Heart right ventricle (tissue), 16 donors: ENCODE measurements at regions not wholly inside any gene's neighbourhood (a gene's known extent, or its start where the extent isn't known, plus 50 kb on each side); places are given as distances from the start of the nearest gene placed in this dataset.
A peak's percentile ranks its signal among the peaks of the same experiment; 100 is the strongest.

Experiments
- ATAC-seq, 8 donors: fragments of 200-7000 bp; cut with Tn5 transposase; one replicate each; pipeline ENCODE4 v1.9.1; 2020; ENCODE audit warnings: mild to moderate bottlenecking in 8 of 8, moderate library complexity in 8 of 8, moderate number of reproducible peaks in 1 of 8
- DNase-seq, 2 donors: peaks; one replicate each; pipeline ENCODE4 v3.0.0-alpha.2; 2020
- H3K27ac ChIP-seq, 10 donors: fragments of 200-600 bp; sonication (generic) in 2 of 10; one replicate each; pipeline versions ENCODE4 v1.5.0 to v1.8.0; 2020 to 2022; ENCODE audit warnings: mild to moderate bottlenecking in 3 of 10
- H3K27me3 ChIP-seq, 7 donors: fragments of 200-600 bp; one replicate each; pipeline ENCODE4 v1.8.0; 2021 to 2022; ENCODE audit warnings: mild to moderate bottlenecking in 2 of 7
- H3K36me3 ChIP-seq, 9 donors: fragments of 200-600 bp; sonication (generic) in 1 of 9; one replicate each; pipeline versions ENCODE4 v1.5.0 to v1.8.0; 2020 to 2022; ENCODE audit warnings: mild to moderate bottlenecking in 2 of 9
- H3K4me1 ChIP-seq, 9 donors: fragments of 200-600 bp; sonication (generic) in 1 of 9; one replicate each; pipeline versions ENCODE4 v1.5.0 to v1.8.0; 2020 to 2022; ENCODE audit warnings: mild to moderate bottlenecking in 4 of 9
- H3K4me3 ChIP-seq, 10 donors: fragments of 200-600 bp; sonication (generic) in 2 of 10; one replicate each; pipeline versions ENCODE4 v1.5.0 to v1.8.0; 2020 to 2022; ENCODE audit warnings: mild to moderate bottlenecking in 7 of 10, moderate library complexity in 2 of 10
- H3K9me3 ChIP-seq, 11 donors: fragments of 200-600 bp in 10 of 11; sonication (generic) in 2 of 11; one replicate each; pipeline versions ENCODE4 v1.5.0 to v1.8.0; 2013 to 2022; ENCODE audit warnings: mild to moderate bottlenecking in 2 of 11, control low read depth in 1 of 11, moderate library complexity in 1 of 11
- WGBS, 2 donors: extraction: QIAGEN DNeasy Blood & Tissue Kit; methylation state at CpG; one replicate each; pipeline ENCODE4 v1.1.7; 2013; ENCODE audit warnings: inconsistent platforms in 1 of 2; 5-methylcytosine and 5-hydroxymethylcytosine counted together
- intact Hi-C, 10 donors: fragments of 100-400 bp; cut with DNase I; formaldehyde crosslinking; loops; one replicate each; pipeline versions ENCODE4 v1.11.1 to v1.14.2; 2022
- TF ChIP-seq, protein P1 (sequence below), 9 donors: fragments of 200-600 bp; sonication (generic) in 2 of 9; IDR thresholded peaks; one replicate each; pipeline versions ENCODE4 v1.5.0 to v1.8.0; 2021 to 2022; ENCODE audit warnings: antibody characterized with exemption in 9 of 9, mild to moderate bottlenecking in 5 of 9, moderate library complexity in 1 of 9
- donor health status: Arrhythmogenic right ventricular cardiomyopathy.
- donor health status: ischemic (EF 13 %, LVEDD 7.1; RV severe dilation, severe dysfunction).
- donor health status: healthy with polysubstance abuse.
- donor health status: DM: no; HTN: yes; CAD: no.
- donor health status: DM: no; HTN: no; CAD: no.
- donor health status: ischemic (EF 25% LVEDD 6.9; RV normal size, moderate dysfunction).
- donor health status: ischemic (EF 25% LVEDD 5.7; RV mildly dilated, moderate dysfunction).
- donor health status: healthy.
- donor health status: DM: yes; HTN: yes; CAD: no.
- donor health status: Ischemic cardiomyopathy.
- donor health status: ischemic (EF 35%, LVEDD 5.7; RV mildly dilated, moderate dysfunction).
- donor health status: nonischemic (EF 11% LVEDD 7.7; RV severe dilation, severe dysfunction).
- donor health status: DM: yes; HTN: yes; CAD: no.
- donor health status: PGD.
- donor health status: ischemic (EF 29% LVEDD 5.4; RV normal size, mild dysfunction).
- donor health status: nonischemic (EF 23%, LVEDD 6.1; RV moderate dilation, normal function).

DNA sequence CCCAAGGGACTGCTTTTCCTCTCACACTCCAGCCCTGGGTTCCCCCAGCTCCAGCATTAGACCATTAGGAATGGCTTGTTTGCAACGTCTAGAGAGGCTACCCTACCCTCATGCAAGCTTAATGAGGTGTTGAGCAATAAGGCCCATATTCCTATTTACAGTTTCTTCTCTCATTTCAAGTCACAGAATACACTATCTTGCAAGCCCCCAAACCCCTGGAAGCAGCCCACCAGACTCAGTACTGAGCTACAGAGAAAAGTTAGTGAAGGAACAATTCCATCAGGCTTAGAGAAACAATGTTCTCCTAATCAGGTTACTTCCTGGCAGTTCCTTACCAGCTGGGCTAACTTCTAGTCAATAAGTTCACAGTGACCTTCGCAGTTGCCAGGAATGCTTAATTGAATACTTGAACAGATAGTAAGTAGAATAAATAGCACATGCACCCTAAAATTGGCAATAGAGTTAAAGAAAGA, 606.5 kb upstream of the NOX3 start:
- no peak overlapping the region for H3K4me3 ChIP-seq
- no peaks in the 10 kb centered on the region for H3K27me3 ChIP-seq
- H3K4me1 ChIP-seq: peaks cover 0 to 14% (median 6%) of the 10 kb centered on the region in 9 donors
- TF ChIP-seq, protein P1, sequence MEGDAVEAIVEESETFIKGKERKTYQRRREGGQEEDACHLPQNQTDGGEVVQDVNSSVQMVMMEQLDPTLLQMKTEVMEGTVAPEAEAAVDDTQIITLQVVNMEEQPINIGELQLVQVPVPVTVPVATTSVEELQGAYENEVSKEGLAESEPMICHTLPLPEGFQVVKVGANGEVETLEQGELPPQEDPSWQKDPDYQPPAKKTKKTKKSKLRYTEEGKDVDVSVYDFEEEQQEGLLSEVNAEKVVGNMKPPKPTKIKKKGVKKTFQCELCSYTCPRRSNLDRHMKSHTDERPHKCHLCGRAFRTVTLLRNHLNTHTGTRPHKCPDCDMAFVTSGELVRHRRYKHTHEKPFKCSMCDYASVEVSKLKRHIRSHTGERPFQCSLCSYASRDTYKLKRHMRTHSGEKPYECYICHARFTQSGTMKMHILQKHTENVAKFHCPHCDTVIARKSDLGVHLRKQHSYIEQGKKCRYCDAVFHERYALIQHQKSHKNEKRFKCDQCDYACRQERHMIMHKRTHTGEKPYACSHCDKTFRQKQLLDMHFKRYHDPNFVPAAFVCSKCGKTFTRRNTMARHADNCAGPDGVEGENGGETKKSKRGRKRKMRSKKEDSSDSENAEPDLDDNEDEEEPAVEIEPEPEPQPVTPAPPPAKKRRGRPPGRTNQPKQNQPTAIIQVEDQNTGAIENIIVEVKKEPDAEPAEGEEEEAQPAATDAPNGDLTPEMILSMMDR (IDR thresholded peaks at IDR 0.05): no peak
- H3K27ac ChIP-seq: peak overlapping the region in 1 of 10 donors; percentile 22
- 36 to 63% methylated on average over 2 of the region's 2 CpGs for WGBS, 2 donors
- H3K9me3 ChIP-seq: no peaks in the 10 kb centered on the region
- no peaks in the 10 kb centered on the region for H3K36me3 ChIP-seq
- ATAC-seq (peak in 3 of 8 donors; percentile 53 to 83 (median 62)), DNase-seq (no peak)
- intact Hi-C loops: no loop called here

GRCh38 chr6:156061465-156061864, 605.8 kb upstream of the NOX3 start:
- no peak overlapping the region for H3K4me3 ChIP-seq
- H3K4me1 ChIP-seq: peaks cover 0 to 14% (median 6%) of the 10 kb centered on the region in 9 donors
- no peak overlapping the region for H3K27ac ChIP-seq
- 71 to 88% methylated on average over 6 of the region's 6 CpGs for WGBS, 2 donors
- H3K27me3 ChIP-seq: no peaks in the 10 kb centered on the region
- DNase-seq (no peak), ATAC-seq (no peak)
- H3K9me3 ChIP-seq: peaks cover 0 to 4% (median under 1%) of the 10 kb centered on the region in 11 donors
- H3K36me3 ChIP-seq: no peaks in the 10 kb centered on the region
- intact Hi-C loops: no loop called here
- TF ChIP-seq, protein P1 (IDR thresholded peaks at IDR 0.05): no peak

- Histone ChIP-seq H3K27ac (no peak overlapping the region), H3K36me3 (no peaks in the 10 kb centered on the region), H3K4me1 (peaks cover 0 to 14% (median 6%) of the 10 kb centered on the region in 9 donors), H3K4me3 (no peak overlapping the region), H3K27me3 (no peaks in the 10 kb centered on the region), H3K9me3 (peaks cover 0 to 18% (median 7%) of the 10 kb centered on the region in 11 donors)
- intact Hi-C loops: no loop called here
- no peak for DNase-seq
- TF ChIP-seq, protein P1 (IDR thresholded peaks at IDR 0.05): no peak
- WGBS, 2 donors: 86 to 93% methylated on average over 4 of the region's 4 CpGs
- no peak for ATAC-seq
These were observed 604.4 kb upstream of the NOX3 start for GRCh38 chr6:156060013-156060412.

DNA sequence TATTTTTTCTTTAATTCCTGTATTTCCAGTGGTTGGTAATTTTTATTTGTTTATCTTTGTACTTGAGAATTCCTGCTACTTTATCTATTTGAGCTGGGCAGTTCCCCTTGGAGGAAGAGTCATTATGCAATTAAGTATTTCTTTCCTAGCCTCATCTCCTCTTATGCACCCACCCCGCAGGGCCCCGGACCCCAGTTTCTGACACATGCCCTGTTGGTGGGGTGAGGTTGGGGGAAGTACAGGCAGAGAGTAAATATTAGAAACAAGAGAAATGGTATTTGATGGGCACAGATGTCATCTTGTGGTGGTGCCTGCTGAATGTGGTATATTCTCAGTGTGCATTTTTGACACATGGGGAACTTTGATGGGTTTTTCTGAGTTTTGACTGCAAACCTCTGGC, 602.7 kb upstream of the NOX3 start:
- intact Hi-C loops: no loop called here
- WGBS, 2 donors: 85% methylated on average over 2 of the region's 2 CpGs
- no peaks in the 10 kb centered on the region for H3K27me3 ChIP-seq

More for the DNA sequence above, 602.7 kb upstream of the NOX3 start:
- ATAC-seq (no peak), DNase-seq (no peak)
- TF ChIP-seq, protein P1 (IDR thresholded peaks at IDR 0.05): no peak
- H3K9me3 ChIP-seq: peaks cover 0 to 18% (median 7%) of the 10 kb centered on the region in 11 donors
- H3K4me3 ChIP-seq: no peak overlapping the region
- H3K4me1 ChIP-seq: peaks cover 0 to 14% (median 6%) of the 10 kb centered on the region in 9 donors
- H3K27ac ChIP-seq: no peak overlapping the region
- no peaks in the 10 kb centered on the region for H3K36me3 ChIP-seq
